ENCODE measurements at regions not wholly inside any gene's neighbourhood (a gene's known extent, or its start where the extent isn't known, plus 50 kb on each side); places are given as distances from the start of the nearest gene placed in this dataset.

DNA sequence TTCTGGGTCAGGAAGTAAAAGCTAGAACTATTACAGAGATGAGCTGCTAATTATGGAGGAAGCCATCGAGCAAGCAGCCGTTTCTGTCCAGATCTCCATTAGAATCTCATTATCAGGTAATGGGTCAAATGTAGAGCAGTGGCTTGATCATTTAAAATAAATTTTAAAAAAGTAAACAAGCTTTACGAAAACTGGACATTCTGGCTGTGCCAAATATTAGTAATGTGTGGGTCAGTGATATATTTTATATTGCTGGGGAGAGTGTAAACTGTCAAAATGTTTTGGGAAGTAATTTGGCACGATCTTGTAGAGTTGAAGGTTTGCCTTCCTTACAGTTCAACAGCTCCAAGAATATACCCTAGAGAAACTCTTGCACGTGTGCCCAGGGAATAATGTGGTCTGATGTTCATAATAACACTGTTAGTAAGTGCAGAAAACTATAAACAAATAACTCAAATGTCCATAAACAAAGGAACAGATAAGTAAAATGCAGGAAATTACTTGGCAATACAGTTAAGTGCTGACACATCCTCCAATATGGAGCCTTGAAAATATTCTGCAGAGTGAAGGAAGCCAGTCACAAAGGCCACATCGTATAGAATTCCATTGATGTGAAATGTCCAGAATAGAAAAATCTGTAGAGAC is 127.2 kb upstream of the UBL3 start:
- Histone ChIP-seq H3K27ac (no peak overlapping the region), H3K27me3 (peaks cover 0 to 9% (median 0%) of the 10 kb centered on the region in 7 donors), H3K36me3 (no peaks in the 10 kb centered on the region), H3K4me3 (no peak overlapping the region), H3K4me1 (no peaks in the 10 kb centered on the region), H3K9me3 (peaks cover 0 to 19% (median 0%) of the 10 kb centered on the region in 11 donors)
- intact Hi-C loops (cut with DNase I), result no loop called here
- DNase-seq (no peak), ATAC-seq (no peak)
- TF ChIP-seq, protein P1, sequence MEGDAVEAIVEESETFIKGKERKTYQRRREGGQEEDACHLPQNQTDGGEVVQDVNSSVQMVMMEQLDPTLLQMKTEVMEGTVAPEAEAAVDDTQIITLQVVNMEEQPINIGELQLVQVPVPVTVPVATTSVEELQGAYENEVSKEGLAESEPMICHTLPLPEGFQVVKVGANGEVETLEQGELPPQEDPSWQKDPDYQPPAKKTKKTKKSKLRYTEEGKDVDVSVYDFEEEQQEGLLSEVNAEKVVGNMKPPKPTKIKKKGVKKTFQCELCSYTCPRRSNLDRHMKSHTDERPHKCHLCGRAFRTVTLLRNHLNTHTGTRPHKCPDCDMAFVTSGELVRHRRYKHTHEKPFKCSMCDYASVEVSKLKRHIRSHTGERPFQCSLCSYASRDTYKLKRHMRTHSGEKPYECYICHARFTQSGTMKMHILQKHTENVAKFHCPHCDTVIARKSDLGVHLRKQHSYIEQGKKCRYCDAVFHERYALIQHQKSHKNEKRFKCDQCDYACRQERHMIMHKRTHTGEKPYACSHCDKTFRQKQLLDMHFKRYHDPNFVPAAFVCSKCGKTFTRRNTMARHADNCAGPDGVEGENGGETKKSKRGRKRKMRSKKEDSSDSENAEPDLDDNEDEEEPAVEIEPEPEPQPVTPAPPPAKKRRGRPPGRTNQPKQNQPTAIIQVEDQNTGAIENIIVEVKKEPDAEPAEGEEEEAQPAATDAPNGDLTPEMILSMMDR (IDR thresholded peaks at IDR 0.05), result no peak
- WGBS, 2 donors, result 63 to 72% methylated on average over 6 of the region's 6 CpGs

DNA sequence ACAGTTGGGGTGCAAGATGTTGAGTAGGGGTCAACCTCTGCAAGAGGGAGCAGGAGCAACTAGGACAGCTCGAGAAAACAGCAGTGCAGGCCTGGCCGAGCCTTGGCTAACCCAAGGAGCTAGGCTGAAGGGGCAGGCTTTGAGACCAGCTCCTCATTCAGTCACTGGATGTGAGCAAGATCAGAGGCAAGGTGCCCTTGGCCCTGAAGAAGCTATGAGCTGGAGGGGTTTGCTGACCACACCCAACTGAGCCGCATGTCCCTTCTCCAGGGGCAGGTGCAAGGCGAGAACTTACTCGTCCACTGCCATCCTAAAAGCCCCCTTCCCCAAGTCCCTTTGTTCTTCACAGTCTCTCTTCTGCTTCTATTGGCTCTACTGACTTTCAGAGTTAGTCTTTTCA is 126.1 kb upstream of the UBL3 start:
- H3K9me3 ChIP-seq, result peaks cover 0 to 10% (median 0%) of the 10 kb centered on the region in 11 donors
- intact Hi-C loops (cut with DNase I), result no loop called here
- DNase-seq (no peak), ATAC-seq (no peak)
- 94 to 98% methylated on average over 5 of the region's 5 CpGs for WGBS, 2 donors
- no peaks in the 10 kb centered on the region for H3K4me1 ChIP-seq
- TF ChIP-seq, protein P1 (IDR thresholded peaks at IDR 0.05), result no peak
- no peaks in the 10 kb centered on the region for H3K36me3 ChIP-seq
- no peak overlapping the region for H3K4me3 ChIP-seq
- no peak overlapping the region for H3K27ac ChIP-seq
- peaks cover 0 to 9% (median 0%) of the 10 kb centered on the region in 7 donors for H3K27me3 ChIP-seq

DNA sequence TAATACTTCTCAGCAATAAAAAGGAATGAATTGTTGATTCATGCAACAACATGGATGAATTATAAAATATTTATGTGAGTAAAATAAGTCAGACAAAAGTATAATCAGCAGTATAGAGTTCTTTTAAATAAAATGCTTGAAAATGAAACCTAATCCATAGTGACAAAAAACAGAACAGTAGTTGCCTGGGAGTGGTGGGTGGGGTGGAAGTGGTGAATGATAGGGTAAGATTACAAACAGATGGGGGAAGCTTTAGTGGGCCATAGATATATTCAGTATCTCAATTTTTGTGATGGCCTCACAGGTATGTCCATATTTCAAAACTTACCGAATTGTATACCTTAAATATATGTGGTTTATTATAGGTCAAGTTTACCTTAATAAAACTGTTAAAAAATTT is 124.9 kb upstream of the UBL3 start:
- Histone ChIP-seq H3K4me3 (no peak overlapping the region), H3K9me3 (no peaks in the 10 kb centered on the region), H3K27ac (no peak overlapping the region), H3K4me1 (no peaks in the 10 kb centered on the region), H3K36me3 (no peaks in the 10 kb centered on the region), H3K27me3 (peaks cover 0 to 9% (median 0%) of the 10 kb centered on the region in 7 donors)
- TF ChIP-seq, protein P1 (IDR thresholded peaks at IDR 0.05), result no peak
- WGBS, 2 donors, result 97 to 98% methylated on average over 1 of the region's 1 CpG
- DNase-seq (no peak), ATAC-seq (no peak)
- intact Hi-C loops (cut with DNase I), result no loop called here

DNA sequence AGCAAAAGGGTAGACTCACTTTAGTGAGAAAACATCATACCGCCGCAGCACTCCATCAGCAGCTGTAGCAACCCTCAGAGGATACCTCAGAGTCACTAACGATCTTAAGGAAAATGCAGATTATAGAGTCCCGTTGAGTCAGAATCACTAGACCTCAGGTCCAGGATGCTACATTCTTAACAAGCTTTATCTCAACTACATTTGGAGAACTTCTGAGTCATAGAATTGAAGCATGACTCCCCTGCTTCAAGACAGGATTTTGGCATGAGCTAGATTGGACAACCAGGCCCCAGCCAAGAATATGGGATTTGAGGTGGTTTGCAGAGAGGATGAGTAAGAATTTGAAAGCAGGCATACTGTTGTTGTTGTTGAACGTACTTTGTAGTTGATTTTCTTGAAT is 118.9 kb upstream of the UBL3 start:
- no peaks in the 10 kb centered on the region for H3K4me1 ChIP-seq
- H3K9me3 ChIP-seq, result peaks cover 0 to 31% (median 5%) of the 10 kb centered on the region in 11 donors
- no peak overlapping the region for H3K27ac ChIP-seq
- intact Hi-C loops (cut with DNase I), result no loop called here
- ATAC-seq (no peak), DNase-seq (no peak)
- WGBS, 2 donors, result 83 to 87% methylated on average over 5 of the region's 5 CpGs
- TF ChIP-seq, protein P1 (IDR thresholded peaks at IDR 0.05), result no peak
- H3K36me3 ChIP-seq, result no peaks in the 10 kb centered on the region
- H3K27me3 ChIP-seq, result peaks cover 0 to under 1% (median 0%) of the 10 kb centered on the region in 7 donors
- no peak overlapping the region for H3K4me3 ChIP-seq
